HG02759 (cell line): ENCODE measurements at regions not wholly inside any gene's neighbourhood (a gene's known extent, or its start where the extent isn't known, plus 50 kb on each side); places are given as distances from the start of the nearest gene placed in this dataset.
"Not testable (repeated sequence)": the region's sequence is repeated elsewhere in the genome, so short reads cannot be mapped to it uniquely, and the experiment has no call there.

ENCODE experiments used
- ATAC-seq: cut with Tn5 transposase; IDR thresholded peaks from one replicate; pipeline ENCODE4 v1.9.1; 2021; ENCODE audit warnings: mild to moderate bottlenecking, moderate library complexity; ENCODE audit not compliant: unreplicated experiment

GRCh38 chr3:152578769-152579168 lies 256.2 kb upstream of the P2RY1 start:
- no peak for ATAC-seq

- ATAC-seq = no peak
These were observed 253.0 kb upstream of the P2RY1 start for GRCh38 chr3:152581951-152582350.

- no peak for ATAC-seq
These were observed 251.0 kb upstream of the P2RY1 start for GRCh38 chr3:152583963-152584362.

GRCh38 chr3:152586974-152587373 lies 248.0 kb upstream of the P2RY1 start:
- ATAC-seq = no peak

- no peak for ATAC-seq
These were observed 247.1 kb upstream of the P2RY1 start for GRCh38 chr3:152587861-152588260.

GRCh38 chr3:152589644-152590043 lies 245.3 kb upstream of the P2RY1 start:
- no peak for ATAC-seq

- no peak for ATAC-seq
These were observed 243.4 kb upstream of the P2RY1 start for GRCh38 chr3:152591515-152591914.

- ATAC-seq = no peak
These were observed 241.7 kb upstream of the P2RY1 start for GRCh38 chr3:152593242-152593641.

- peak; percentile 99 for ATAC-seq
These were observed 238.7 kb upstream of the P2RY1 start for GRCh38 chr3:152595975-152596821.

GRCh38 chr3:152596832-152597231 lies 238.1 kb upstream of the P2RY1 start:
- not testable (repeated sequence) for ATAC-seq

GRCh38 chr3:152606146-152606545 lies 228.8 kb upstream of the P2RY1 start:
- ATAC-seq = no peak

- no peak for ATAC-seq
These were observed 227.8 kb upstream of the P2RY1 start for GRCh38 chr3:152607179-152607578.

GRCh38 chr3:152608696-152609594 lies 226.0 kb upstream of the P2RY1 start:
- no peak for ATAC-seq

GRCh38 chr3:152609891-152610290 lies 225.0 kb upstream of the P2RY1 start:
- ATAC-seq = no peak

- ATAC-seq = no peak
These were observed 224.3 kb upstream of the P2RY1 start for GRCh38 chr3:152610622-152611021.

- no peak for ATAC-seq
These were observed 223.0 kb upstream of the P2RY1 start for GRCh38 chr3:152611905-152612304.

GRCh38 chr3:152613851-152614250 lies 221.1 kb upstream of the P2RY1 start:
- no peak for ATAC-seq

- ATAC-seq = no peak
These were observed 219.2 kb upstream of the P2RY1 start for GRCh38 chr3:152615681-152616080.

- ATAC-seq = no peak
These were observed 217.3 kb upstream of the P2RY1 start for GRCh38 chr3:152617609-152618008.

- no peak for ATAC-seq
These were observed 216.4 kb upstream of the P2RY1 start for GRCh38 chr3:152618529-152618928.

GRCh38 chr3:152619691-152620090 lies 215.2 kb upstream of the P2RY1 start:
- ATAC-seq = no peak

GRCh38 chr3:152620395-152620794 lies 214.5 kb upstream of the P2RY1 start:
- no peak for ATAC-seq
